HG02973 (cell line): ENCODE measurements at regions not wholly inside any gene's neighbourhood (a gene's known extent, or its start where the extent isn't known, plus 50 kb on each side); places are given as distances from the start of the nearest gene placed in this dataset.

Source experiments
- ATAC-seq: cut with Tn5 transposase; IDR thresholded peaks from one replicate; pipeline ENCODE4 v1.9.1; 2021; ENCODE audit warnings: moderate library complexity; ENCODE audit not compliant: unreplicated experiment

GRCh38 chr3:106794442-106794841 lies 582.8 kb upstream of the CCDC54 start:
- ATAC-seq: no peak

DNA sequence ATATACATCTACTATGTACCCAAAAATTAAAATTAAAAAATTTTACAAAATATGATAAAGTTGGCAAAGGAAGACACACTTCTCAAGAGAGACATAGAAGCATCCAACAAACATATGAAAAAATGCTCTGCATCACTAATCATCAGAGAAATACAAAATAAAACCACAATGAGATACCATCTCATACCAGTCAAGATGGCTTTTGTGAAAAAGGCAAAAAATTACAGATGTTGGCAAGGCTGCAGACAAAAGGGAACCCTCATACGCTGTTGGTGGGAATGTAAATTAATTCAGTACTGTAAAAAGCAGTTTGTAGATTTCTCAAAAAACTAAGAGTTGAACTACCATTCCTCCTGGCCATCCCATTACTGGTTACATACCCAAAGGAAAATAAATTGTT lies 581.7 kb upstream of the CCDC54 start:
- ATAC-seq: no peak

GRCh38 chr3:106797461-106797860 lies 579.8 kb upstream of the CCDC54 start:
- no peak for ATAC-seq

- no peak for ATAC-seq
Measured at GRCh38 chr3:106805625-106806024, 571.6 kb upstream of the CCDC54 start.

DNA sequence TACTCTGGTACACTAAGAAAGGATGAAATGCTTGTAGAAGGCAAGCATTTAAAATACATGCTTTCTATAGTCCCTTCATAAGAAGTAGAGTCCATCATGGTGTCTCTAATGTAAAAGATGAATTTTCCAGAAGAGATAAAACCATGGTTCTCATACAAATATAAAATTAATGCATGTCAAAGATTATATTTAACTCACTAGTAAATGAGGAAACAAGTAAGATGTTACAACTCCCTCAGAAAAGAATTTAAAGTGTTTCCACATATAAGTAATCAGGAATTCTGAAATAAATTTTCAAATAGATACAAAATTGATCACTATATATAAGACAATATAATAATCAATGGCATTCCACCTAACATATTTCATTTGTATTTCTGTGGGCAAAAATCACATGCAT lies 570.3 kb upstream of the CCDC54 start:
- no peak for ATAC-seq

DNA sequence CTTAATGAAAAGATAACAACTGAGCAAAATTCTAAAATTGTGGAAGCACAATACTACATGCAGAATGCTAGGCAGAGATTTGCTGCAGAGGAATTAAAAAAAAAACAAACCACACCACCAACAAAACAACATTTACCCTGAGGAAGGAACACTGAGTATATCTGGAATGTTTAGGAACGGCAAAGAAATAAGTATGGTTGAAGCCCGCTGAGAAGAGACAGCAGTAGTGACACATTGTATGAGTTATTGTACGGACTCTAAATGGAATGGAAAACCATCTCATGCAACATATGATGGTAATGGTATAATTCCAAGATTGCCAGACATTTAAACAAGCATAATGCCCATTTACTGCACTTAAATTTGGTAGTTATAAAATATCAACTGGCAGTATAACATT lies 568.2 kb upstream of the CCDC54 start:
- no peak for ATAC-seq

DNA sequence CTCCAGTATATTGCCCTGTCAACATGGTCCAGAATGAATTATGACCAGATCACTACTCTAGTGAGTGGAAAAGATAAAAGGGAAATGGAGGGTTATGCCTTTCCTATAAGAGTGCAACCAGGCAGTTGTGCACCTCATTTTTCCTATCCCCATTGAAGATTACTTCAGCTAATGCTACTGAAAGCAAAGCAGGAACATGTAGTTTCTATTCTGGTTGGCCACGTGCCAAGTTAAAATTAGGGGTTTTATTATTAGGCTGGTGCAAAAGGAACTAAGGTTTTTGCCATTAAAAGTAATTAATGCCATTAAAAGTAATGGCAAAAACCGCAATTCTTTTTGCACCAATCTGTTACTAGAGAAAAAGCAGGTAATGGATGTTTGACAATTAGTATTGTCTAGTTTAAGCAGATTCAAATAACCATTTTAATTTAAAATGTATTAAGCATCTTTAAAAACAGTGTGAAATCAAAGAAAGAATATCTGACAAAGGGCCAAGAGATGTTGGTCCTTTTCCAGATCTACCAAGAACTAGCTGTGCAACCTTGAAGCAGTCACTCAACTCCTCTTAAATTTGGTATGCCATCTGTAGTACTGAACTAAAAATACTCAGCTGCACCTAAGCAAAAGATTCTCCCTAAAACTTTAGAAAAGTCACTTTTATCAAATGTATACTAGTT lies 567.5 kb upstream of the CCDC54 start:
- no peak for ATAC-seq

- no peak for ATAC-seq
Measured at GRCh38 chr3:106810300-106810875, 566.9 kb upstream of the CCDC54 start.

- no peak for ATAC-seq
Measured at GRCh38 chr3:106811376-106811775, 565.9 kb upstream of the CCDC54 start.

- no peak for ATAC-seq
Measured at GRCh38 chr3:106813742-106814141, 563.5 kb upstream of the CCDC54 start.

- ATAC-seq: no peak
Measured at GRCh38 chr3:106814231-106814630, 563.0 kb upstream of the CCDC54 start.

DNA sequence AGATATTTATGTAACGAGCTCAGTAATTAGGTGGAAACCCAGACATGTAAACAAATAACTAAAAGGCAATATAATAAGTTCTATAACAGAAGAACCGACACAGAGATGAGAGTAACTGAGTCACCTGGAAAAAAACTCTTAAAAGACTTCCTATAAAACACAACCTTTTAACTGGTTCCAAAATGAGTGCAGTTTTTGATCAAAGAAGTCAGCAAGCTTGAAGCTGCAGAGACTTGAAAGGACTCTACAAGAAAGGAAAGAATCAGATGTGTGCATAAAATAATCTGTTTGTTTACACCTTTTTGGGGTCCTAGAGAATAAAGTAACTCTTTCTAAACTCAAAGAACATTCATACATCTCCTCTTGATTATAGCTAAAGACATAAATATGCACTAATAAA lies 560.4 kb upstream of the CCDC54 start:
- ATAC-seq: no peak

DNA sequence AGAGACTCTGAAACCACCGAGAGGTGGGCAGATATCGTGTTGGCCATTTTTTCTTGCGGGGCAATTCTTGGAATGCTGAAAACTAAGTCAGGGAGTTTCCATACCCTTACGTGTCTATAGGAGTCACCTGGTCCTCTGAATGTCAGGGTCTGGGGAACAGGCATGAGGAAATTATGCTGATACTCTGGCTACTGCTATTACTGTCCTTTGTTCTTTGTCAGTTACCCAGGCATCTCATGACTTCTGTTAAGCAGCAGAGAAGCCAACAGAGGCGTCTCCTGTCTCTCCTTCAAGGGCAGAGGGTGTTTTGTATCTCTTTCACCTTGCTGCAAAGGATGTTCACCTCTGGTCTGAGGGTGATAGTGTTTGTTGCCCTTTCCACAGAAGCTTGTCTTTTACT lies 559.5 kb upstream of the CCDC54 start:
- no peak for ATAC-seq

DNA sequence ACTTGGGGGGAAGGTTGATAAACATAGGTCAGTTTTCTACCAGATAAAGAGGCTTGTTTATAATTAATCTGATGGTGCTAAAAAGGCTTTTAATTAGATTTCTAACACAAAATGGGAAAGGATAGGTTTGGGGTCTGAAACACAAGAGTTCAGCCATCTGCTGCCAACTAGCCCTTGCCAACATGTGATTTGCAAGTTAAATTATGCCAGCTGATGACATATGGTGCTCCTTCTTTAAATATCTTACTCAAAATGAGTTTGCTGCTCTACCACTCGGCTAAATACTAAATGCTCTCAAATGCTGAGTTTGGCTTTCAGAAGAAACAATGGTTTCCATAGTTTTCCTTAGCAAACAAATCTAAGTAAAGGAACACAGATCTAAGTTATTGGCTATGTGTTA lies 557.8 kb upstream of the CCDC54 start:
- no peak for ATAC-seq

GRCh38 chr3:106820726-106821362 lies 556.4 kb upstream of the CCDC54 start:
- no peak for ATAC-seq

GRCh38 chr3:106821801-106822200 lies 555.4 kb upstream of the CCDC54 start:
- no peak for ATAC-seq

DNA sequence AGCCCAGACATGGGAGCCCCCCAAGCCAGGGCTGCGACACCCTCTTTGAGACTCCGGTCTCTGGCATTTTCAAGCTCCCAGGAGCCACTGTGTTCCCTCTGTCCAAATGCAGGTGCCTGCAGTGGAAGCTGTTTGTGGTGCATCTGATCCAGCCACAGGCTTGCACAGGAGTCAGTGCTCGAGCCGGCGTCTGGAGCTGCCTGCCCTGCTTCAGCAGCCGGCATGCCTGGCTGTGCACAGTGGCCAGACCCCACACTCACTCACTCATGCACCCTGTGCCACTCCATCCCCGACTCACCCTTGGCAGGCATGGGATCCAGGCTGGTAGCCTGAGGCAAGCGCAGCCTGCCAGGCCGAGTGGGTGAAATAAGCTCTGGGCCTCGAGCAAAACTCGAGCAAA lies 555.0 kb upstream of the CCDC54 start:
- ATAC-seq: no peak

DNA sequence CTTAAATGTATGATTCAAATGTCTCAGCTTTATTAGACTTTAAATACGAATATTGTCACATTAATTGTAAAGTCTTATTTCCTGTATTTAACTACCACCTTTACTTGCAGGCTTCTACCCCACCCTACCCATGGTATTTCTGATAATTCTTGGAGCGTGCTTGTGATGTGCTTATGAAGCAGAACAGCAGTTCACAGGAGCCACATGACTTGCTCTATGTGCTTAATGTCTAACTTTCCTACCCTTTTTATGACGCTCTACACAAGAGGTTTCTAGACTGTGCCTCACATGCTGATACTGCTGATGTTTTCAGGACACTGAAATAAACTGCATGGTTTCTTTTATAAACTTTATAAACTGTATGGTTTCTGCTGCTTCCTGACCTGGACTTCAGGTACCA lies 553.5 kb upstream of the CCDC54 start:
- ATAC-seq: no peak

DNA sequence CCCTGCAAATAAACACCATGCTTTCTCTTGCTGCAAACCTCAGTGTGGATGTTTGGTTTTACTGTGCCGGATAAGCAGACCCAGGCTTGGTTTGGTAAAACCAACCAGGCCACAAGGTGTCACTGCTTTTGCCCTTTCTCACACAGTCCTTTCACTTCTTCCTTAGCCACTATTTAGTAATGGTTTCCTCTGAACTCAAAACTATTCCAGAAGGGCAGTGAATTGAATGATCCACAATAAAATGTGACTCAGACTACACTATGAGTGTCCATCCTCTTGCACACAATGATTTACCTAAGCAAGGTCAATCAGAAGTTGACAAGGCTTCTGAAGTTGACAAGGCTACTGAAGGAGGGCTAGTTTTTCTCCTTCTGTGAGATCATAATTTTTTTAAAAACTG lies 552.4 kb upstream of the CCDC54 start:
- ATAC-seq: no peak

DNA sequence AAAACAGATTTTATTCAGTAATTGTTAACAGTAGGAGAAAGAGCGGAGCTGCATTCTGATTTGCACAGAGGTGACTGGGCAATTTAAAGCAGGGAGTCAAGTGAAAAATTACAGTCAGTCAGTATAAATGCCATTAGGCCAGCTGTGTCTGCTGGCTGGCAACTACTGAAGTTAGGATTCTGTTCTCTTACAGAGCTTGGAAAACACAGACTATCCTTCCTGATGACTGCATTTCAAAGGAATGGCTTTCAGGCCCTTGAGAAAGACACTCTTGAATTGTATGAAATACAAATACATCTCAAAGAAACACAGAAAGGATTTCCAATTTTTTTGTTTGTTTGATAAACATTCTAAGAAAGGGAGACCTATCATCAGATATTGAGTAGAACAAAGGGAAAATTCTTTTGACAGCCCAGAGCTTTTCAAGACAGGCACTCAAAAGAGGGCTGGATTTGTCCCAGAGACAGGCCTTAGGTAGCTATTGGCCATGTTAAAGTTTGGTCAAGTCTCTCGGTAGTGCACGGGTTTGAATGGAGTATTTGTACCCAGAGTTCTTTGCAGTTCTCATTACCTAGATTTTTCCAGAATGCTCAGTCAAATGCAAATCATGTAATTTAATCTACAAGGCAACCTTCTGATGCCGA lies 551.2 kb upstream of the CCDC54 start:
- no peak for ATAC-seq

GRCh38 chr3:106826791-106827311 lies 550.4 kb upstream of the CCDC54 start:
- no peak for ATAC-seq
